CD4-positive, alpha-beta T cell treated with Interferon gamma for 1 hour (primary cell): ENCODE measurements at regions not wholly inside any gene's neighbourhood (a gene's known extent, or its start where the extent isn't known, plus 50 kb on each side); places are given as distances from the start of the nearest gene placed in this dataset.

Experiments
- DNase-seq: peaks from one replicate; pipeline ENCODE4 v3.0.0-alpha.2; 2020

DNA sequence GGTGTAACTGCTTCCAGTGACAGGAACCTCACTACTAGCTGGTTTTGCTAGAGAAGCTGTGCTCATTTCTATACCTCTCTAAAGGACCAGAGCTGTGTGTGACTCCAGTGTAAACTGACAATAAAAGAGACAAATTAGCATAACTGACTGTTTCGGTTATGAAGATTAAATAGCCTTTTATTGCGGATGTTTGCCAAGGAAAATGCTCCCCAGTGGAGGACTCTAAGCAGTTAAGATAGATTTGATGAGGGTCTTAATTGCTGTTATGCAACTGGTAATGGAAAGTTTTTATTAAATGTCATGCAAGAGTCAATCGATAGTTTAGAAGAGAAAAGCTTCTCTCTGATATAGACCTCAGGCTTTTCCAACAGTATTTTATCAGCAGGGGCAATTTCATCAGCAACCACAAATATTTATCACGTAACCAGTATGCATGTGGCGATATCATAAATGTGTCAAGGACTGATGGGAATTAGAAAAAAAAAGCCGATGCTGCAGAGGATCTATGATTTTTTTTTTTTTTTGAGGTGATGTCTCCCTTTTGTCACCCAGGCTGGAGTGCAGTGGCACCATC lies 275.2 kb upstream of the DMAC1 start:
- DNase-seq: no peak

DNA sequence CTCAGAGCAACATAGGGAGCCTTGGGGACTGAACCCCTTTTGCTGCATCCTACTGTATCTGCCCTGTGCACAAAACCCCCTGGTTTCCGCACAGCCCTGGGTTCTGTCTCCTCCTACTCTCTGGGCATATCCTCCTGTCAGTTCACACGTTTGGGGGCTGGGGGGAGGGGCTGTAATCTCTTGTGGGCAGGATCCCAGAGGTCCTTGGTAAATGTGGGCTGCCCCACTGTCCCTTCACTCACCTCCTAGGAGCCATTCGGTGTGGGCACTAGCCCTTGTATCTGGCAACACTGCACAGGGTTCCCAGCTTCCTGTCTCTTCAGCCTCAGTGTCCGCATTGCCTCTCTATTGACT lies 271.8 kb upstream of the DMAC1 start:
- no peak for DNase-seq

DNA sequence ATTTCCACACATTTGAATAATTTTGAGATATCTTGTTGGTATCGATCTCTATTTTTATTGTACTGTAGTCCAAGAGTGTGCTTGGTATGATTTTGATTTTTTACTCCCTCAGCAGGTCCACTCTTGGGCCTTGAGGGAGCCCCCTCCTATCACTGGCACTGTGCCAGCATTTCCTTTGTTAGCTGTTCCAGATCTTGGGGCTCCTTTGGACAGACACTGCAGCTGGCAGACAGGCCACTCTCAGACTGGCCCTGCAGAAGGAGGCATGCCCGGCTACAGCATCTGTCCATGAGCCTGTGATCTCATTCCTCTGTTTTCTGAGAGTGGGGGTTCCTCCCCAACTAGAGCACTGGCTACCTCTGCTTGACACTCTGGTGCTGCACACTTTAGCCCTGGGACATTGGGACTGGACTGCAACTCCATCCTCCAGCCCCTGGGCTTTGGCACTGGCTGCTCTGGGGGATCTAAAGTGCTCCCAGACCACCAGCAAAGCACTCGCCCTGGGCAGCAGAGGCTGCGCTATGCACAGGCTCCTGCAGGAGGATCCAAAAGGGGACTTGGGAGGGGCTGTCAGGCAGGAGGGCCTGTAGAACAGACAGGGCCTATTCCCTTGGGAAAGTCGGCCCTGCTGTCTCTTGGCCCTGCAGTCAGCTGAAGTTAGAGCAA lies 271.3 kb upstream of the DMAC1 start:
- no peak for DNase-seq

GRCh38 chr9:8062459-8062858 lies 262.9 kb upstream of the DMAC1 start:
- DNase-seq: no peak

GRCh38 chr9:8053501-8053900 lies 253.9 kb upstream of the DMAC1 start:
- no peak for DNase-seq

- DNase-seq: no peak
Measured at GRCh38 chr9:8052991-8053390, 253.4 kb upstream of the DMAC1 start.

- DNase-seq: no peak
Measured at GRCh38 chr9:8037745-8038144, 238.2 kb upstream of the DMAC1 start.

GRCh38 chr9:8036914-8037524 lies 237.4 kb upstream of the DMAC1 start:
- DNase-seq: no peak

DNA sequence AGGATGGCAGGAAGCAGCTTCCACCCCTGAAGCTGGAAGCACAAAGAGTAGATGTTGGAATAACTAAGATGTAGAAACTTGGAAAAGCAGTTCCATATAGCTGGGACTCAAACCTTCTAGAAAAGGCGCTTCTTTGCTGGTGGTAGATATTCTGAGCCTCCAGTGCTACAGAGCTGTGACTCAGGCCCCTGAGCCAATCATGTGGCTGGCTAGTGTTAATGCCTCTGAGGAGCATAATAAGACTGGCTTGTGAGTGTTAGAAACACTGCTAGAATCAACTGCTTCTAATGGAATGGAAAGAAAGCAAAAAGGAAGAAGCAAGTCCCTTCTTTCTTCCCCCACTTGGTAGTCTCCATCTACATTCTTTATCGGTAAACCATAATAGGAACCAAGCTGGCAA lies 234.2 kb upstream of the DMAC1 start:
- no peak for DNase-seq

GRCh38 chr9:8030095-8030494 lies 230.5 kb upstream of the DMAC1 start:
- no peak for DNase-seq

DNA sequence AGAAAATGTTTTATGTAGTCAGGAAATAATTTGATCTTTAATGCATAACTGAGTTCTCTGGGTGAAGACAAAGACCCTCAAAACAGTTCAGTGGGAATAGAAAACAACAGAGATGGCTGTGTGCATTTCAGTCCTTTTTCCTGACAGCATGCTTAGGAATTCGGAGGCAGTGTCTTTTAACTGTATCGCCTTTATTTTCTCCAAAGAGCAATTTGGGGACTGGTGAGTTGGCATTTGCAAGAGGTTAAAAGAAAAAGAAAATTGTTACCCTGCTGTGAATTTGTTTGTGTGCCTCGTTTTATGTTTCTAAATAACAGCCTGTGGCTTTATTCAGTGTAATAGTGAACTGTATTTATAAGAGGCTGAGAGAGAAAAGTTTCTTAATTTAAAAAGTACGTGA lies 227.8 kb upstream of the DMAC1 start:
- DNase-seq: no peak

DNA sequence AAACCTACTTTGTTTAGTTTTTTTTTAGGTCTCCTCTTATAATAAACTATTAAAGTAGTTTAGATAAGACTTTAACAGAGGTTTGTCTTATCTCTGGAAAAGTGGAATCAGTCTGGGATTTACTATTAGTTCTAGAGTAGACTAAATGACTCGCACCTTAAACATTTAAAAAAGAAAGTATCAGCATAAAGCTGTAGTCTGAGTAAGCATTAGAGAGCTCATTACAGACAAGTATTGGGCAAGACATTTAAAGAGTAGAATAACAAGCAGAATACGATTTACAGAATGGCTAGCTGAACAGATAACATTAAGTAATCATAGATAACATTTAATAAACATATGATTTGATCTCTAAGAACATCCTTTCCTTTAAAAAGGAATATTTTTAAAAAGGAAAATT lies 226.0 kb upstream of the DMAC1 start:
- DNase-seq: no peak

- DNase-seq: no peak
Measured at GRCh38 chr9:8020186-8020585, 220.6 kb upstream of the DMAC1 start.

DNA sequence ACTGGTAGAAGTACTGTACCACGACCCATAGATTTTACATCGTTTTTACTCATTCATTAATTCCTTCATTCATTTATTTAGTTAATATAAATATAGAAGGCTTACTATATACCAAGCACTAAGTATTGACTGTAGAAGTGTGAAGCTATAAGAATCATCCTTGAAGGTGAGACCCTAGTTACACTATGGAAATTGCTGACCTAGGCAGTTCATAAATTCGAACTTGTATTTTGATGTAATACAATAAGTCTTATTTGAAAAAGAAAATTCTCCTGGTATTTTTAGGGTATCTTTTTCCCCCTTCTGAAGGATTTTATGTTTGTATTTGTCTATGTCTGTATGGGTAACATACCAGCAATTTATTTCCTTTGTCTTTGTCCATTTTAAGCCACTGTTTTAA lies 220.1 kb upstream of the DMAC1 start:
- no peak for DNase-seq

GRCh38 chr9:8014997-8015682 lies 215.6 kb upstream of the DMAC1 start:
- no peak for DNase-seq

GRCh38 chr9:8012986-8013385 lies 213.4 kb upstream of the DMAC1 start:
- DNase-seq: no peak

- no peak for DNase-seq
Measured at GRCh38 chr9:8011974-8012373, 212.4 kb upstream of the DMAC1 start.

DNA sequence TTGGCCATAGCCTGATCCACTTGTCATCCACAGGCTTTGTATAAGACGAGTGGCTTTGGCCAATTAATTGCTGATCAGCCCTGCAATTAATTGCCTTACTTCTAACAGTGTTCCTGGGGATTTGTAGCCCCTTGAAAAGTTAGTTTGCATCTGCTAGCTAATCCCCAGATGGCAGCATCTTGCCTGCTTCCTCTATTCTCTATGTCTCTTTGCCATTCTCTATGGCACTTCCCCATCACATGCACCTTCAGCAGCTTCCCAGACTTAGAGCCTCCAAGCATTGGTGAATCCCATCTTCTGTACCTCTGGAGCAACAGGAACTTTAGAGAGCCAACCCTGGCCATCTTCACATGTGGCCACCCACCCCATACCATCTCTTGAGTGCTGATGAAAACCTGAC lies 197.0 kb upstream of the DMAC1 start:
- no peak for DNase-seq

- no peak for DNase-seq
Measured at GRCh38 chr9:7988644-7989280, 189.2 kb upstream of the DMAC1 start.

- no peak for DNase-seq
Measured at GRCh38 chr9:7984692-7985091, 185.1 kb upstream of the DMAC1 start.

- no peak for DNase-seq
Measured at GRCh38 chr9:7984203-7984602, 184.6 kb upstream of the DMAC1 start.

GRCh38 chr9:7983490-7983889 lies 183.9 kb upstream of the DMAC1 start:
- DNase-seq: no peak

GRCh38 chr9:7982907-7983306 lies 183.3 kb upstream of the DMAC1 start:
- peak; percentile 2 for DNase-seq
